GM06990 (cell line): ENCODE measurements at regions not wholly inside any gene's neighbourhood (a gene's known extent, or its start where the extent isn't known, plus 50 kb on each side); places are given as distances from the start of the nearest gene placed in this dataset.

Experiments
- DNase-seq: peaks from one replicate; pipeline ENCODE4 v3.0.0-alpha.2; 2011; ENCODE audit not compliant: insufficient read length; ENCODE audit errors: extremely low read depth
- H3K27me3 ChIP-seq: replicated peaks from 2 replicates; pipeline ENCODE4 v1.6.0; 2011; ENCODE audit warnings: low read length; ENCODE audit not compliant: control insufficient read depth, insufficient read depth
- H3K36me3 ChIP-seq: 2 replicates; pipeline ENCODE4 v1.5.1; 2011; ENCODE audit warnings: low read length; ENCODE audit not compliant: control insufficient read depth, insufficient read depth
- H3K4me3 ChIP-seq: replicated peaks from 2 replicates; pipeline ENCODE4 v1.5.1; 2011; ENCODE audit warnings: low read depth, mild to moderate bottlenecking, control low read depth, low read length
- CTCF ChIP-seq: IDR thresholded peaks from 2 replicates; pipeline ENCODE4 v1.5.1; 2011; ENCODE audit warnings: low read length, control low read depth, mild to moderate bottlenecking, inconsistent platforms; ENCODE audit not compliant: insufficient read depth, poor library complexity, severe bottlenecking

GRCh38 chr6:169932491-169932890 lies 181.1 kb downstream of the ERMARD start:
- Histone ChIP-seq H3K36me3 (no peaks in the 10 kb centered on the region), H3K27me3 (no peaks in the 10 kb centered on the region), H3K4me3 (no peak overlapping the region)
- TF ChIP-seq CTCF: no peak
- no peak for DNase-seq

- Histone ChIP-seq H3K4me3 (no peak overlapping the region), H3K27me3 (no peaks in the 10 kb centered on the region), H3K36me3 (no peaks in the 10 kb centered on the region)
- no peak for DNase-seq
- TF ChIP-seq CTCF: no peak
Observed at GRCh38 chr6:169931261-169931660, 179.8 kb downstream of the ERMARD start.

GRCh38 chr6:169930799-169931198 lies 179.4 kb downstream of the ERMARD start:
- Histone ChIP-seq H3K27me3 (no peaks in the 10 kb centered on the region), H3K4me3 (no peak overlapping the region), H3K36me3 (no peaks in the 10 kb centered on the region)
- no peak for DNase-seq
- no peak for TF ChIP-seq CTCF

GRCh38 chr6:169927711-169928110 lies 176.3 kb downstream of the ERMARD start:
- Histone ChIP-seq H3K36me3 (no peaks in the 10 kb centered on the region), H3K27me3 (no peaks in the 10 kb centered on the region), H3K4me3 (no peak overlapping the region)
- no peak for DNase-seq
- no peak for TF ChIP-seq CTCF

- Histone ChIP-seq H3K36me3 (no peaks in the 10 kb centered on the region), H3K27me3 (no peaks in the 10 kb centered on the region), H3K4me3 (no peak overlapping the region)
- no peak for TF ChIP-seq CTCF
- no peak for DNase-seq
Observed at GRCh38 chr6:169926617-169927417, 175.4 kb downstream of the ERMARD start.
